OCI-LY7 (cell line): ENCODE measurements at regions not wholly inside any gene's neighbourhood (a gene's known extent, or its start where the extent isn't known, plus 50 kb on each side); places are given as distances from the start of the nearest gene placed in this dataset.

Experiments used
- BruUV-seq: library from RNA; stranded (reverse); fragments of 400-500 nt; replicated peaks from 2 replicates; lab custom pipeline; 2021; lab: Mats Ljungman, UMichigan
- CTCF ChIA-PET: fragments of 300-600 bp; sonication (Branson Sonifier 250); formaldehyde crosslinking; loops from one replicate; lab custom pipeline; 2022; ENCODE audit warnings: antibody characterized with exemption; ENCODE audit not compliant: unreplicated experiment; lab: Charles Lee
- POLR2A ChIA-PET: fragments of 300-600 bp; sonication (Branson Sonifier 250); formaldehyde crosslinking; loops from one replicate; lab custom pipeline; 2022; ENCODE audit warnings: antibody characterized with exemption; lab: Charles Lee
- DNase-seq: peaks from one replicate; pipeline ENCODE4 v3.0.0-alpha.2; 2015; ENCODE audit warnings: low spot score
- H2AFZ ChIP-seq: fragments of 200-600 bp; sonication (generic), shearing (Covaris generic); 2 replicates; pipeline ENCODE4 v1.6.1; 2014; ENCODE audit warnings: mild to moderate bottlenecking, antibody characterized with exemption, low read length, moderate library complexity
- H3K27ac ChIP-seq: fragments of 200-600 bp; sonication (generic); 2 replicates; pipeline ENCODE4 v1.5.1; 2014; ENCODE audit warnings: mixed run types, low read depth, mild to moderate bottlenecking, moderate library complexity, low read length, inconsistent platforms; ENCODE audit not compliant: poor library complexity, severe bottlenecking
- H3K36me3 ChIP-seq: fragments of 200-600 bp; sonication (generic); 2 replicates; pipeline ENCODE4 v1.6.1; 2014; ENCODE audit warnings: mild to moderate bottlenecking, antibody characterized with exemption, low read length, moderate library complexity, mixed read lengths; ENCODE audit not compliant: insufficient read depth
- H3K4me1 ChIP-seq: fragments of 200-600 bp; sonication (generic); 2 replicates; pipeline ENCODE4 v1.5.1; 2014; ENCODE audit warnings: mild to moderate bottlenecking, low read length; ENCODE audit not compliant: insufficient read depth, poor library complexity, severe bottlenecking
- H3K4me2 ChIP-seq: fragments of 200-600 bp; sonication (generic); 2 replicates; pipeline ENCODE4 v1.6.1; 2014; ENCODE audit warnings: mild to moderate bottlenecking, low read length
- H3K4me3 ChIP-seq: fragments of 200-600 bp; sonication (generic); 2 replicates; pipeline ENCODE4 v1.5.1; 2014; ENCODE audit warnings: mild to moderate bottlenecking, low read depth, low read length; ENCODE audit not compliant: poor library complexity, severe bottlenecking
- H3K79me2 ChIP-seq: fragments of 200-600 bp; sonication (generic); 2 replicates; pipeline ENCODE4 v1.6.1; 2016; ENCODE audit warnings: low read depth, mild to moderate bottlenecking, low read length, moderate library complexity, mixed read lengths; ENCODE audit not compliant: insufficient read depth
- H3K9me2 ChIP-seq: fragments of 200-600 bp; sonication (generic); 2 replicates; pipeline ENCODE4 v1.6.1; 2016; ENCODE audit warnings: mild to moderate bottlenecking, low read length, mixed read lengths; ENCODE audit not compliant: insufficient read depth
- H3K9me3 ChIP-seq: fragments of 200-600 bp; sonication (generic); 2 replicates; pipeline ENCODE4 v1.6.1; 2014; ENCODE audit warnings: mild to moderate bottlenecking, mixed run types, low read length, mixed read lengths
- H4K20me1 ChIP-seq: fragments of 200-600 bp; sonication (generic); 2 replicates; pipeline ENCODE4 v1.6.1; 2014; ENCODE audit warnings: mild to moderate bottlenecking, antibody characterized with exemption, low read length, moderate library complexity, mixed read lengths; ENCODE audit not compliant: insufficient read depth
- EZH2phosphoT487 ChIP-seq: fragments of 200-600 bp; sonication (generic); IDR thresholded peaks from 2 replicates; pipeline ENCODE4 v1.6.1; 2018; ENCODE audit warnings: low read depth, borderline replicate concordance, mild to moderate bottlenecking, mixed run types, antibody characterized with exemption, low read length, moderate library complexity, mixed read lengths
- intact Hi-C: fragments of 100-400 bp; cut with micrococcal nuclease; formaldehyde crosslinking; loops from one replicate; pipeline ENCODE4 v1.10.0; 2022; ENCODE audit not compliant: unreplicated experiment
- TF ChIP-seq, protein P1 (sequence below): fragments of 200-600 bp; sonication (generic); conservative IDR thresholded peaks from 2 replicates; pipeline ENCODE4 v1.5.1; 2014; ENCODE audit warnings: mild to moderate bottlenecking, antibody characterized with exemption, low read length, moderate library complexity, mixed read lengths

DNA sequence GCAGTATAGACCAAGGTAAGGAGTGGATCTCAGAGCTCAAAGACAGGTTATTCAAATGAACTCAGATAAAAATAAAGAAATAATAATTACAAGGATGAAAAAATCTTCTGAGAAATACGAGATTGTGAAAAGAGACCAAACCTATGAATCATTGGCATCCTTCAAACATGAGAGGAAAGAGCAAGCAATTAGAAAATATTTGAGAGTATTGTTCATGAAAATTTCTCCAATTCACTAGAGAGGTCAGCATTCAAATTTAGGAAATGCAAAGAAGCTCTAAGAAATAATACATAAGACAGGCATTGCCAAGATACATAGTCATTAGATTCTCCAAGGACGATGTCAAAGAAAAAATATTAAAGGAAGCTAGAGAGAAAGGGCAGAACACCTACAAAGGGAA lies 93.5 kb upstream of the GALNTL6 start:
- TF ChIP-seq EZH2phosphoT487 = no peak
- TF ChIP-seq, protein P1, sequence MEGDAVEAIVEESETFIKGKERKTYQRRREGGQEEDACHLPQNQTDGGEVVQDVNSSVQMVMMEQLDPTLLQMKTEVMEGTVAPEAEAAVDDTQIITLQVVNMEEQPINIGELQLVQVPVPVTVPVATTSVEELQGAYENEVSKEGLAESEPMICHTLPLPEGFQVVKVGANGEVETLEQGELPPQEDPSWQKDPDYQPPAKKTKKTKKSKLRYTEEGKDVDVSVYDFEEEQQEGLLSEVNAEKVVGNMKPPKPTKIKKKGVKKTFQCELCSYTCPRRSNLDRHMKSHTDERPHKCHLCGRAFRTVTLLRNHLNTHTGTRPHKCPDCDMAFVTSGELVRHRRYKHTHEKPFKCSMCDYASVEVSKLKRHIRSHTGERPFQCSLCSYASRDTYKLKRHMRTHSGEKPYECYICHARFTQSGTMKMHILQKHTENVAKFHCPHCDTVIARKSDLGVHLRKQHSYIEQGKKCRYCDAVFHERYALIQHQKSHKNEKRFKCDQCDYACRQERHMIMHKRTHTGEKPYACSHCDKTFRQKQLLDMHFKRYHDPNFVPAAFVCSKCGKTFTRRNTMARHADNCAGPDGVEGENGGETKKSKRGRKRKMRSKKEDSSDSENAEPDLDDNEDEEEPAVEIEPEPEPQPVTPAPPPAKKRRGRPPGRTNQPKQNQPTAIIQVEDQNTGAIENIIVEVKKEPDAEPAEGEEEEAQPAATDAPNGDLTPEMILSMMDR = no peak
- POLR2A ChIA-PET = interaction anchor here (1.0 to 1.3 kb wide), 2 partner anchors 17 to 162 kb away, joined by 3 to 5 read pairs; no protein-coding TSS in a partner anchor
- CTCF ChIA-PET = no interaction called here
- no peak overlapping the region for H3K27ac ChIP-seq
- no peak overlapping the region for H3K4me2 ChIP-seq
- H3K4me1 ChIP-seq = no peaks in the 10 kb centered on the region
- H3K9me2 ChIP-seq = no peaks in the 10 kb centered on the region
- DNase-seq = no peak
- intact Hi-C loops = no loop called here
- H3K36me3 ChIP-seq = no peaks in the 10 kb centered on the region
- H3K79me2 ChIP-seq = no peaks in the 10 kb centered on the region
- no peaks in the 10 kb centered on the region for H4K20me1 ChIP-seq
- no peak overlapping the region for H3K4me3 ChIP-seq
- no TSS peak for BruUV-seq
- H2AFZ ChIP-seq = no peak overlapping the region
- H3K9me3 ChIP-seq = no peaks in the 10 kb centered on the region

- intact Hi-C loops = no loop called here
- no peak overlapping the region for H3K4me2 ChIP-seq
- ChIA-PET POLR2A (no interaction called here), CTCF (no interaction called here)
- no peak overlapping the region for H3K27ac ChIP-seq
- H3K36me3 ChIP-seq = no peaks in the 10 kb centered on the region
- no TSS peak for BruUV-seq
- H3K4me3 ChIP-seq = no peak overlapping the region
- H3K9me2 ChIP-seq = no peaks in the 10 kb centered on the region
- TF ChIP-seq EZH2phosphoT487 = no peak
- TF ChIP-seq, protein P1 = no peak
- no peak overlapping the region for H2AFZ ChIP-seq
- DNase-seq = no peak
- no peaks in the 10 kb centered on the region for H3K79me2 ChIP-seq
- no peaks in the 10 kb centered on the region for H4K20me1 ChIP-seq
- H3K9me3 ChIP-seq = no peaks in the 10 kb centered on the region
- H3K4me1 ChIP-seq = no peaks in the 10 kb centered on the region
Measured at GRCh38 chr4:171718665-171719064, 94.5 kb upstream of the GALNTL6 start.

DNA sequence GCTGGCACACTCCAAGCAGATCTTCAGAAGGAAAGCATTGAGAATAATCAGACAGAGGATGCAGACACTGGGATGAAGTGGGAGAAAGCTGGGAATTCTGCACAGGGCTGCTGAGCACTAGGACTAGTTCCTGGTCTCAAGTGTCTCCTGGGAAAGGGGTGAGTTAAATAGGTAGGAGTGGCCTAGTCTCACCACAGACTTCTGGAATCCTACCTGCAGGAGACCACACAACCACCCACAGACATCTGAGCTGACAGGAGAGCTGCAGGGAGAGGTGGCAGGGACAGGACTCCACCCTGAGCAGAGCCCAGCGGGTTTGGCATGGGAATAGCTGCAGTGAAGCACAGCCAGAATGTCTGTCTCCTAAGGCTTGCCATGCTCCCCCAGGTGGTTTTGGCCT lies 95.1 kb upstream of the GALNTL6 start:
- H3K4me2 ChIP-seq = no peak overlapping the region

More for the DNA sequence above, 95.1 kb upstream of the GALNTL6 start:
- H4K20me1 ChIP-seq = no peaks in the 10 kb centered on the region
- POLR2A ChIA-PET = interaction anchor here (1.1 to 1.2 kb wide), 2 partner anchors 16 to 169 kb away, joined by 3 to 6 read pairs; no protein-coding TSS in a partner anchor
- H2AFZ ChIP-seq = no peak overlapping the region
- no peak for DNase-seq
- no peaks in the 10 kb centered on the region for H3K79me2 ChIP-seq
- H3K9me2 ChIP-seq = no peaks in the 10 kb centered on the region
- no peak overlapping the region for H3K4me3 ChIP-seq
- no TSS peak for BruUV-seq
- H3K4me1 ChIP-seq = no peaks in the 10 kb centered on the region
- no peaks in the 10 kb centered on the region for H3K9me3 ChIP-seq
- TF ChIP-seq, protein P1 = no peak
- TF ChIP-seq EZH2phosphoT487 = no peak
- CTCF ChIA-PET = no interaction called here
- no peak overlapping the region for H3K27ac ChIP-seq
- no peaks in the 10 kb centered on the region for H3K36me3 ChIP-seq
- intact Hi-C loops = no loop called here
